H9 (cell line): ENCODE measurements at regions not wholly inside any gene's neighbourhood (a gene's known extent, or its start where the extent isn't known, plus 50 kb on each side); places are given as distances from the start of the nearest gene placed in this dataset.

Source experiments
- DNase-seq: peaks from one replicate; pipeline ENCODE4 v3.0.0-alpha.2; 2017
- H2AFZ ChIP-seq: one replicate; pipeline ENCODE4 v1.6.1; 2013; ENCODE audit warnings: mild to moderate bottlenecking, low read length, control low read depth, moderate library complexity
- H2AK5ac ChIP-seq: 2 replicates; pipeline ENCODE4 v1.6.1; 2013; ENCODE audit warnings: low read length, control low read depth, mixed read lengths; ENCODE audit not compliant: insufficient read length
- H2BK120ac ChIP-seq: one replicate; pipeline ENCODE4 v1.6.1; 2013; ENCODE audit warnings: low read depth, mild to moderate bottlenecking, low read length, control low read depth, inconsistent platforms; ENCODE audit not compliant: poor library complexity, severe bottlenecking
- H2BK12ac ChIP-seq: 2 replicates; pipeline ENCODE4 v1.6.1; 2013; ENCODE audit warnings: low read length, control low read depth, mixed read lengths, low read depth; ENCODE audit not compliant: insufficient read length
- H2BK15ac ChIP-seq: 2 replicates; pipeline ENCODE4 v1.6.1; 2013; ENCODE audit warnings: low read depth, low read length, control low read depth
- H2BK20ac ChIP-seq: one replicate; pipeline ENCODE4 v1.6.1; 2013; ENCODE audit warnings: low read depth, mild to moderate bottlenecking, low read length, control low read depth, inconsistent platforms; ENCODE audit not compliant: poor library complexity, severe bottlenecking
- H2BK5ac ChIP-seq: 2 replicates; pipeline ENCODE4 v1.6.1; 2013; ENCODE audit warnings: low read length, control low read depth, mixed read lengths; ENCODE audit not compliant: insufficient read length
- H3K14ac ChIP-seq: 2 replicates; pipeline ENCODE4 v1.6.1; 2013; ENCODE audit warnings: low read length, control low read depth; ENCODE audit not compliant: insufficient read depth
- H3K18ac ChIP-seq: 2 replicates; pipeline ENCODE4 v1.6.1; 2013; ENCODE audit warnings: low read depth, mild to moderate bottlenecking, mixed read lengths, low read length, control low read depth; ENCODE audit not compliant: insufficient read length
- H3K23ac ChIP-seq: 2 replicates; pipeline ENCODE4 v1.6.1; 2013; ENCODE audit warnings: low read length, control low read depth, mixed read lengths, low read depth; ENCODE audit not compliant: insufficient read length
- H3K23me2 ChIP-seq: 2 replicates; pipeline ENCODE4 v1.6.1; 2013; ENCODE audit warnings: low read depth, mild to moderate bottlenecking, mixed read lengths, low read length, control low read depth; ENCODE audit not compliant: insufficient read length, poor library complexity, severe bottlenecking
- H3K27ac ChIP-seq: 2 replicates; pipeline ENCODE4 v1.5.1; 2013; ENCODE audit warnings: low read length, control low read depth, mixed read lengths, low read depth; ENCODE audit not compliant: insufficient read length
- H3K27me3 ChIP-seq: 2 replicates; pipeline ENCODE4 v1.6.1; 2013; ENCODE audit warnings: low read length, control low read depth, inconsistent platforms; ENCODE audit not compliant: insufficient read depth
- H3K4ac ChIP-seq: 2 replicates; pipeline ENCODE4 v1.6.1; 2013; ENCODE audit warnings: low read depth, mild to moderate bottlenecking, control low read depth, inconsistent platforms, low read length, moderate library complexity
- H3K4me1 ChIP-seq: 2 replicates; pipeline ENCODE4 v1.6.1; 2013; ENCODE audit warnings: low read length, control low read depth, inconsistent platforms; ENCODE audit not compliant: insufficient read depth
- H3K4me2 ChIP-seq: 2 replicates; pipeline ENCODE4 v1.6.1; 2013; ENCODE audit warnings: low read length, control low read depth, mixed read lengths; ENCODE audit not compliant: insufficient read length, insufficient read depth
- H3K56ac ChIP-seq: 2 replicates; pipeline ENCODE4 v1.6.1; 2013; ENCODE audit warnings: low read depth, mild to moderate bottlenecking, mixed read lengths, low read length, control low read depth; ENCODE audit not compliant: insufficient read length
- H3K79me1 ChIP-seq: 2 replicates; pipeline ENCODE4 v1.6.1; 2013; ENCODE audit warnings: low read depth, mild to moderate bottlenecking, moderate library complexity, low read length, control low read depth, inconsistent platforms; ENCODE audit not compliant: insufficient read depth, poor library complexity, severe bottlenecking
- H3K79me2 ChIP-seq: 2 replicates; pipeline ENCODE4 v1.6.1; 2013; ENCODE audit warnings: low read length, control low read depth, inconsistent platforms; ENCODE audit not compliant: insufficient read depth
- H3K9ac ChIP-seq: 2 replicates; pipeline ENCODE4 v1.6.1; 2013; ENCODE audit warnings: low read length, control low read depth, mixed read lengths; ENCODE audit not compliant: insufficient read length; ENCODE audit errors: extremely low read depth
- H3K9me3 ChIP-seq: one replicate; pipeline ENCODE4 v1.6.1; 2013; ENCODE audit warnings: low read depth, low read length, inconsistent platforms; ENCODE audit not compliant: control insufficient read depth
- H3T11ph ChIP-seq: one replicate; pipeline ENCODE4 v1.6.1; 2013; ENCODE audit warnings: mild to moderate bottlenecking, low read length, control low read depth, inconsistent platforms
- H4K20me1 ChIP-seq: one replicate; pipeline ENCODE4 v1.6.1; 2013; ENCODE audit not compliant: control insufficient read depth, insufficient read length, insufficient read depth
- H4K5ac ChIP-seq: 2 replicates; pipeline ENCODE4 v1.6.1; 2013; ENCODE audit warnings: low read depth, mild to moderate bottlenecking, mixed read lengths, low read length, control low read depth; ENCODE audit not compliant: insufficient read length
- H4K8ac ChIP-seq: replicated peaks from 2 replicates; pipeline ENCODE4 v1.6.1; 2013; ENCODE audit warnings: low read length, control low read depth, mixed read lengths, low read depth; ENCODE audit not compliant: insufficient read length
- H4K91ac ChIP-seq: 2 replicates; pipeline ENCODE4 v1.6.1; 2013; ENCODE audit warnings: low read depth, mild to moderate bottlenecking, moderate library complexity, mixed read lengths, low read length, control low read depth; ENCODE audit not compliant: insufficient read length
- H3K27ac Mint-ChIP-seq, 3 experiments: 2 replicates in 2 of 3; 3 replicates in 1 of 3; pipeline ENCODE4 v1.8.0; 2020 to 2021; ENCODE audit warnings: mixed read lengths in 3 of 3, mild to moderate bottlenecking in 1 of 3, moderate library complexity in 1 of 3
- H3K27me3 Mint-ChIP-seq: 2 replicates; pipeline ENCODE4 v1.8.0; 2021; ENCODE audit warnings: low read depth, mild to moderate bottlenecking, moderate library complexity, mixed read lengths
- H3K36me3 Mint-ChIP-seq, 3 experiments: 2 replicates in 2 of 3; 3 replicates in 1 of 3; pipeline ENCODE4 v1.8.0; 2020 to 2021; ENCODE audit warnings: low read depth in 3 of 3, mixed read lengths in 3 of 3; ENCODE audit not compliant: insufficient read depth in 1 of 3
- H3K4me1 Mint-ChIP-seq, 2 experiments: 2 replicates each; pipeline ENCODE4 v1.8.0; 2020; ENCODE audit warnings: mixed read lengths in 2 of 2
- H3K4me3 Mint-ChIP-seq, 2 experiments: 2 replicates in 1 of 2; 3 replicates in 1 of 2; pipeline ENCODE4 v1.8.0; 2020 to 2021; ENCODE audit warnings: mild to moderate bottlenecking in 2 of 2, mixed read lengths in 2 of 2, moderate library complexity in 1 of 2
- H3K9me3 Mint-ChIP-seq, 2 experiments: 2 replicates in 1 of 2; 3 replicates in 1 of 2; pipeline ENCODE4 v1.8.0; 2020; ENCODE audit warnings: mild to moderate bottlenecking in 2 of 2, mixed read lengths in 2 of 2, moderate library complexity in 1 of 2
- CTCF ChIP-seq: fragments of 200-600 bp; sonication (generic); conservative IDR thresholded peaks from 3 replicates; pipeline ENCODE4 v1.8.0; 2021; ENCODE audit warnings: antibody characterized with exemption, mild to moderate bottlenecking
- WGBS: extraction: QIAGEN DNeasy Blood & Tissue Kit; methylation state at CpG from one replicate; pipeline ENCODE4 v1.1.7; 2013; ENCODE audit warnings: missing lambda C conversion rate, low lambda C conversion rate, mixed read lengths; ENCODE audit not compliant: insufficient read length; ENCODE audit errors: extremely low coverage; 5-methylcytosine and 5-hydroxymethylcytosine counted together

- Mint-ChIP-seq H3K4me1 (peaks cover 14 to 17% of the 10 kb centered on the region in 2 experiments), H3K36me3 (no peaks in the 10 kb centered on the region), H3K27ac (no peak overlapping the region), H3K4me3 (no peak overlapping the region), H3K27me3 (peaks cover 2% of the 10 kb centered on the region; the same call in 1 of the 2 replicates), H3K9me3 (no peaks in the 10 kb centered on the region; a peak in 1 of 5 replicates)
- H4K91ac ChIP-seq, result no peak overlapping the region
- no peaks in the 10 kb centered on the region for H3K9me3 ChIP-seq
- H3K27me3 ChIP-seq, result no peaks in the 10 kb centered on the region
- H2BK20ac ChIP-seq, result no peak overlapping the region
- no peak overlapping the region for H2BK15ac ChIP-seq
- no peak overlapping the region for H2AK5ac ChIP-seq
- no peaks in the 10 kb centered on the region for H3K23me2 ChIP-seq
- no peak overlapping the region for H2BK120ac ChIP-seq
- no peaks in the 10 kb centered on the region for H3K79me1 ChIP-seq
- no peak for TF ChIP-seq CTCF
- H4K5ac ChIP-seq, result no peak overlapping the region
- no CpG with 5 or more reads among the region's 1 CpG for WGBS
- no peak overlapping the region for H3T11ph ChIP-seq
- H3K79me2 ChIP-seq, result no peaks in the 10 kb centered on the region
- no peak overlapping the region for H3K23ac ChIP-seq
- no peak overlapping the region for H3K18ac ChIP-seq
- no peak overlapping the region for H3K56ac ChIP-seq
- no peak for DNase-seq
- H4K8ac ChIP-seq, result no peak overlapping the region
- H2BK5ac ChIP-seq, result no peak overlapping the region
- H3K9ac ChIP-seq, result no peak overlapping the region
- H3K4ac ChIP-seq, result no peak overlapping the region
- no peaks in the 10 kb centered on the region for H4K20me1 ChIP-seq
- no peak overlapping the region for H3K27ac ChIP-seq
- no peak overlapping the region for H3K14ac ChIP-seq
- H2AFZ ChIP-seq, result no peak overlapping the region
- H3K4me2 ChIP-seq, result no peak overlapping the region
- no peak overlapping the region for H2BK12ac ChIP-seq
- peaks cover 4% of the 10 kb centered on the region; the same call in 1 of the 2 replicates for H3K4me1 ChIP-seq
Measured at GRCh38 chr5:152097128-152097527, 172.5 kb upstream of the GLRA1 start.
